ENCODE measurements at regions not wholly inside any gene's neighbourhood (a gene's known extent, or its start where the extent isn't known, plus 50 kb on each side); places are given as distances from the start of the nearest gene placed in this dataset.
A peak's percentile ranks its signal among the peaks of the same experiment; 100 is the strongest.

DNA sequence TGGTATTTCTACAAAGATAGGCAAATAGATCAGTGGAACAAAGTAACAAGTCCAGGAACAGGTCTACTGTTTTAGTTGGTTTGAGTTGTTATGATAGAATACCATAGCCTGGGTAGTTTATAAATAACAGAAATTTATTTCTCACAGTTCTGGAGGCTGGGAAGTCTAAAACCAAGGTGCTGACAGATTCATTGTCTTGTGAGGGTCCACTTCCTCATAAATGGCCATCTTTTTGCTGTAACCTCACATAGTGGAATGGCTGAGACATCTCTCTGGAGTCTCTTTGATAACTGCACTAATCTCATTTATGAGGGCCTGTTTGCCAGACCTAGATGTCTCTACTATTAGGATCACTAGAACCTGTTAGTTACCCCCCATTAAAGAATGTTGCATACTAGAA lies 152.3 kb upstream of the MYRIP start:
- Mint-ChIP-seq H3K9me3 (no peaks in the 10 kb centered on the region), H3K4me3 (no peak overlapping the region), H3K27me3 (ENCODE audit: low read depth) (no peaks in the 10 kb centered on the region), H3K4me1 (no peaks in the 10 kb centered on the region), H3K27ac (ENCODE audit: unreplicated experiment) (no peak overlapping the region), H3K36me3 (ENCODE audit: low read depth) (no peaks in the 10 kb centered on the region)
- TF ChIP-seq, protein P1, sequence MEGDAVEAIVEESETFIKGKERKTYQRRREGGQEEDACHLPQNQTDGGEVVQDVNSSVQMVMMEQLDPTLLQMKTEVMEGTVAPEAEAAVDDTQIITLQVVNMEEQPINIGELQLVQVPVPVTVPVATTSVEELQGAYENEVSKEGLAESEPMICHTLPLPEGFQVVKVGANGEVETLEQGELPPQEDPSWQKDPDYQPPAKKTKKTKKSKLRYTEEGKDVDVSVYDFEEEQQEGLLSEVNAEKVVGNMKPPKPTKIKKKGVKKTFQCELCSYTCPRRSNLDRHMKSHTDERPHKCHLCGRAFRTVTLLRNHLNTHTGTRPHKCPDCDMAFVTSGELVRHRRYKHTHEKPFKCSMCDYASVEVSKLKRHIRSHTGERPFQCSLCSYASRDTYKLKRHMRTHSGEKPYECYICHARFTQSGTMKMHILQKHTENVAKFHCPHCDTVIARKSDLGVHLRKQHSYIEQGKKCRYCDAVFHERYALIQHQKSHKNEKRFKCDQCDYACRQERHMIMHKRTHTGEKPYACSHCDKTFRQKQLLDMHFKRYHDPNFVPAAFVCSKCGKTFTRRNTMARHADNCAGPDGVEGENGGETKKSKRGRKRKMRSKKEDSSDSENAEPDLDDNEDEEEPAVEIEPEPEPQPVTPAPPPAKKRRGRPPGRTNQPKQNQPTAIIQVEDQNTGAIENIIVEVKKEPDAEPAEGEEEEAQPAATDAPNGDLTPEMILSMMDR (conservative IDR thresholded peaks at IDR 0.05), result no peak
- no peak for DNase-seq (ENCODE audit: low read depth, low spot score)

DNA sequence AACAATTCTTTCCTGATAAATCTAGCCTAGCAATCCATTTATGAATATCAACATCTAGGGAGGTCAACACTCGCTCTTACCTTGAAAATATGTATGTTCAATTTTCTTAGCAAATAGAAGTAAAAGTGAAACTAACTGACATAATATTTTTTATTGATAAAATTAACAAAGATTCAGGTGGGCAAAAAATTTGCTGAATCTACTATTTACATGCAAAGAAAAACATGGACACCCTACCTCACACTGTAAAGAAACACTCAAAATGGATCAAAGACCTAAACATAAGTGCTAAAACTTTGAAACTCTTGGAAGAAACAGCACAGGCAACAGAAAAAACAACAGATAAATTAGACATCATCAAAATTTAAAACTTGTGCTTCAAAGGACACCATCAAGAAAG lies 151.6 kb upstream of the MYRIP start:
- Mint-ChIP-seq H3K27ac (ENCODE audit: unreplicated experiment) (no peak overlapping the region), H3K9me3 (no peaks in the 10 kb centered on the region), H3K36me3 (ENCODE audit: low read depth) (no peaks in the 10 kb centered on the region), H3K27me3 (ENCODE audit: low read depth) (no peaks in the 10 kb centered on the region), H3K4me1 (no peaks in the 10 kb centered on the region), H3K4me3 (no peak overlapping the region)
- DNase-seq (ENCODE audit: low read depth, low spot score), result no peak
- TF ChIP-seq, protein P1 (conservative IDR thresholded peaks at IDR 0.05), result no peak

DNA sequence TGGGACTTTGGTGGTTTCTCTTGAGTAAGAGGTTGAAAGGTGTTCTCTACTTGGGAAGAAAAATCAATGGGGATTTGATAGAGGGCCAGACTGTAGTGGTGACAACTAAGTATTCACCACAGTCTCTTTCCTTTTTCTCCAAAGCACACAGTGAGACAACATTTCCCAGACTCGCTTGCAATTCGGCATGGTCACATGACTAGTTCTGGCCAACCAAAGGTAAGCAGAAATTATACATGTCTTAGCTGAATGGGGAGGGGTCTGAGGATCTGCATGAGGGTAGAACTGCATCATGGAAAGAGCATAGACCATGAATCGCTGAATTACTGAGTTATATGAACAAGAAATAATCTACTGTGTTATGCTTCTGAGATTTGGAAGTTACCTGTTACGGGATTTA lies 144.5 kb upstream of the MYRIP start:
- H3K27ac Mint-ChIP-seq (ENCODE audit: unreplicated experiment), result no peak overlapping the region
- peaks cover 23% of the 10 kb centered on the region for H3K27me3 Mint-ChIP-seq (ENCODE audit: low read depth)
- TF ChIP-seq, protein P1 (conservative IDR thresholded peaks at IDR 0.05), result no peak
- no peaks in the 10 kb centered on the region for H3K4me1 Mint-ChIP-seq
- no peak for DNase-seq (ENCODE audit: low read depth, low spot score)
- no peaks in the 10 kb centered on the region for H3K9me3 Mint-ChIP-seq
- H3K36me3 Mint-ChIP-seq (ENCODE audit: low read depth), result no peaks in the 10 kb centered on the region
- no peak overlapping the region for H3K4me3 Mint-ChIP-seq

DNA sequence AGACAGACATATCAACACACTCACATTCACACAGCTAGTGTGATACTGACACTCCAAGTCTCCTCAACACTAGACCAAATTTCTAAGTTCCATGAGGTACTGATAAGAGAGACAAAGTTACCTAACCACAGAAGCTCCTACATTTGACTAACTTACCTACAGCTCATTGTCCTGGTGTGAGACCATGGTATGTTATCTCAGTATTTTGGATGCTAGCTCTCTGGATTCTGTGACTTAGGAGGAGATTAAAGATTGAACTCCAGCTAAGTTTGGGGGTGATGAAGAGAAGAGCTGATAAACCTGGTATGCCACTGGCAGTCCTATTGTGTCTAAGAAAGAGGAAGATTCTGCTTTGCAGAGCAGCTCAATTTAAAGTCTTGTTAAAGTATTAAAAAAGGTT lies 144.0 kb upstream of the MYRIP start:
- DNase-seq (ENCODE audit: low read depth, low spot score), result no peak
- Mint-ChIP-seq H3K4me3 (no peak overlapping the region), H3K36me3 (ENCODE audit: low read depth) (no peaks in the 10 kb centered on the region), H3K27me3 (ENCODE audit: low read depth) (peaks cover 26% of the 10 kb centered on the region), H3K4me1 (no peaks in the 10 kb centered on the region), H3K27ac (ENCODE audit: unreplicated experiment) (no peak overlapping the region), H3K9me3 (no peaks in the 10 kb centered on the region)
- TF ChIP-seq, protein P1 (conservative IDR thresholded peaks at IDR 0.05), result no peak

DNA sequence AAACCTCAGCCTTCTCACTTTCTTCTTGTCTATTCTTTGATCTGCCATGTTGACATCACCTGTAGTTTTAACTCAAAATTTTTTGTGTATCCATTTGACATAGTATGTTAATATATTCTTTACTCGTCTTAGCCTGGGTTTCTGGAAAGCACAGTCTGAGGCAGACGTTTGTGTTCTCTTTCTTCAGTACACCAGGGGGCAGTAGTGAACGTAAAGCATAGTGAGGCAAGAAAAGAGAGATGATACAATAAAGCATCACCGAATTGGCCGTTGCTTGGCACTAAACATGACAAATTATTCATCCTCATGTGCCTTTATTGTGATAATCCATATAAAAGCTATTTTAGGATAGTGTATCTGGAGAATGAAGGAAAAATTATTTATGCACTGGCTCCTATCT lies 141.0 kb upstream of the MYRIP start:
- Mint-ChIP-seq H3K4me1 (no peaks in the 10 kb centered on the region), H3K27ac (ENCODE audit: unreplicated experiment) (no peak overlapping the region), H3K4me3 (no peak overlapping the region), H3K9me3 (no peaks in the 10 kb centered on the region), H3K36me3 (ENCODE audit: low read depth) (no peaks in the 10 kb centered on the region), H3K27me3 (ENCODE audit: low read depth) (peaks cover 37% of the 10 kb centered on the region)
- TF ChIP-seq, protein P1 (conservative IDR thresholded peaks at IDR 0.05), result peak; percentile 75
- peak; percentile 3 for DNase-seq (ENCODE audit: low read depth, low spot score)

DNA sequence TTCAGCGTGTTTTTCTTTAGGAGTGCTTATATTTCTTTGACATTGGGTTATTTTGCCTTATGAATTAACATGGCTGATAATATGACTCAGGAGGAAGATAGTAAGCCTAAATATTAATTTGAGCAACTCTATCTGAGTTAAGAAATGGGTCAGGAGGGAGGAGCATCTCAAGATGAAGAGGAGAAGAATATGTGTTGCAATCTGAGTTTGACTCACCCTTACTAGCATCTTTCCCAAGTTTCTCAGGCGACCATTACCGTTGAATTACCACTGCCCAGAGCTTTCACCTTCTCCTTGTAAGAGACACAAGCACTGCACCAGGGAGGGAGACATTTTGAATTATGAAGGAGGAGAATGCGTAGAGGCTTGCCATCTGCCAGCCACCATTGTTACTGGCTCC lies 138.3 kb upstream of the MYRIP start:
- H3K4me1 Mint-ChIP-seq, result no peaks in the 10 kb centered on the region
- H3K36me3 Mint-ChIP-seq (ENCODE audit: low read depth), result no peaks in the 10 kb centered on the region
- H3K9me3 Mint-ChIP-seq, result peaks cover 2% of the 10 kb centered on the region
- H3K27me3 Mint-ChIP-seq (ENCODE audit: low read depth), result peaks cover 29% of the 10 kb centered on the region
- TF ChIP-seq, protein P1 (conservative IDR thresholded peaks at IDR 0.05), result no peak
- H3K27ac Mint-ChIP-seq (ENCODE audit: unreplicated experiment), result no peak overlapping the region
- H3K4me3 Mint-ChIP-seq, result no peak overlapping the region
- DNase-seq (ENCODE audit: low read depth, low spot score), result no peak
